ENCODE measurements at regions not wholly inside any gene's neighbourhood (a gene's known extent, or its start where the extent isn't known, plus 50 kb on each side); places are given as distances from the start of the nearest gene placed in this dataset.

- TF ChIP-seq CTCF (IDR thresholded peaks at IDR 0.05 in 8 of 11, conservative IDR thresholded peaks at IDR 0.05 in 3 of 11): no peak
- TF ChIP-seq POLR2AphosphoS5 (IDR thresholded peaks at IDR 0.05): no peak
Observed at GRCh38 chr2:545228-545627, 132.0 kb downstream of the TMEM18 start.

Data from spleen (tissue), 7 donors.